ENCODE measurements at regions not wholly inside any gene's neighbourhood (a gene's known extent, or its start where the extent isn't known, plus 50 kb on each side); places are given as distances from the start of the nearest gene placed in this dataset.

GRCh38 chr1:94686882-94687281 is 133.3 kb upstream of the SLC44A3 start:
- no peak overlapping the region for H3K27ac ChIP-seq (ENCODE audit: low read length)
- no peaks in the 10 kb centered on the region for H3K36me3 ChIP-seq (ENCODE audit: control insufficient read depth in 2 of 2, insufficient read depth in 2 of 2, low read length in 2 of 2)
- H3K27me3 ChIP-seq (ENCODE audit: control insufficient read depth in 1 of 2, insufficient read depth in 2 of 2, low read length in 2 of 2) = no peaks in the 10 kb centered on the region
- no peak overlapping the region for H3K9ac ChIP-seq (ENCODE audit: low read length in 2 of 2)
- peaks cover 6% of the 10 kb centered on the region for H3K4me1 ChIP-seq (ENCODE audit: control insufficient read depth, insufficient read depth, low read length)
- no peak overlapping the region for H3K4me3 ChIP-seq (ENCODE audit: low read length in 2 of 2)
- no peaks in the 10 kb centered on the region for H3K9me3 ChIP-seq (ENCODE audit: control insufficient read depth in 2 of 2, low read length in 2 of 2)

DNA sequence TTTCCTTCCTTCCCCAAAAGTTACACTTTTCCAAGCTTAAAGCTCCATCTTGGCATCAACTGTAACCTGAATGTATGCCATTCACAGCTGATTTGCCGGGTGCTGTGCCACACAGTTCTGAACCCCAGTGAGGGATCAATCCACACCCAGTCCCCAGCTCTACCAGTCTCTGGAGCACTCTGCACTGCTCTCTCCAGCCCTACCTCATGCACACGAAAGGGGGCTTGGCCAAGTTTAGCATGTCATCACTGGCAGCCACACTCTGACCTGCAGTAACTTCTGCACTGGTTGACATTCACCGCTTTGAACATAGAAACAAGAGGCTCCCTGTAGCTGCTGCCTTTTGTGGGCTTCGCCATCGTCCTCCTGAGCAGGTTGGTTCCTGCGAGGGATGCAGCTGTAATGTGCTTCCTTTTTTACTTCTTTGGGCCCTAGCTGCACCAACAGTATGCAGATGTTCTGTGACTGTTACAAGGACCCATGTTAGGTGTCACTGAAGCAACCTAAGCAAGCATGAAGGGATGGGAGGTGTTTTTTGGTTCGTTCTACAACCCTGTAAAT is 135.4 kb upstream of the SLC44A3 start:
- Histone ChIP-seq H3K27me3 (ENCODE audit: control insufficient read depth in 1 of 2, insufficient read depth in 2 of 2, low read length in 2 of 2) (no peaks in the 10 kb centered on the region), H3K4me1 (ENCODE audit: control insufficient read depth, insufficient read depth, low read length) (peaks cover 3% of the 10 kb centered on the region), H3K36me3 (ENCODE audit: control insufficient read depth in 2 of 2, insufficient read depth in 2 of 2, low read length in 2 of 2) (no peaks in the 10 kb centered on the region), H3K9ac (ENCODE audit: low read length in 2 of 2) (no peak overlapping the region), H3K9me3 (ENCODE audit: control insufficient read depth in 2 of 2, low read length in 2 of 2) (no peaks in the 10 kb centered on the region), H3K4me3 (ENCODE audit: low read length in 2 of 2) (no peak overlapping the region), H3K27ac (ENCODE audit: low read length) (no peak overlapping the region)

DNA sequence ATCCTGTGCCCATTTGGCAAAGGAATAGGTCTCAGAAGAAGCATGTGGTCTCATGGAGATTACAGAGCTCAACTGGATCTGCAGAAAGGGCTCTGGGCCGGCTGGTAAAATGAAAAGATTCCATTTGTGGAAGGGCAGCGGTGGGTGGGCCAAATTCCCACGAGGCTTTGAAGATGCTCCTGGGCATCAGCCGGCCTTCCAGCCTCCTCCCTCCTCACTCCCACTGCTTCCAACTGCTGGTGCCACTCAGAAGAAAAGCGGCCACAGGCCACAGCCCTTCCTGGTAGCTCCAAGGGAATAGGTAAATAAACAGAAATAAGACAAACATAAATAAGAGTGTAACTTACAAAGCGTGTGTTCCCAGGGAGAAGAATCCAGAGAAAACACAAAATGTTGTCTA is 136.3 kb upstream of the SLC44A3 start:
- Histone ChIP-seq H3K9me3 (ENCODE audit: control insufficient read depth in 2 of 2, low read length in 2 of 2) (no peaks in the 10 kb centered on the region), H3K4me1 (ENCODE audit: control insufficient read depth, insufficient read depth, low read length) (peaks cover 3% of the 10 kb centered on the region), H3K9ac (ENCODE audit: low read length in 2 of 2) (no peak overlapping the region), H3K4me3 (ENCODE audit: low read length in 2 of 2) (no peak overlapping the region), H3K27ac (ENCODE audit: low read length) (no peak overlapping the region), H3K36me3 (ENCODE audit: control insufficient read depth in 2 of 2, insufficient read depth in 2 of 2, low read length in 2 of 2) (no peaks in the 10 kb centered on the region), H3K27me3 (ENCODE audit: control insufficient read depth in 1 of 2, insufficient read depth in 2 of 2, low read length in 2 of 2) (no peaks in the 10 kb centered on the region)

DNA sequence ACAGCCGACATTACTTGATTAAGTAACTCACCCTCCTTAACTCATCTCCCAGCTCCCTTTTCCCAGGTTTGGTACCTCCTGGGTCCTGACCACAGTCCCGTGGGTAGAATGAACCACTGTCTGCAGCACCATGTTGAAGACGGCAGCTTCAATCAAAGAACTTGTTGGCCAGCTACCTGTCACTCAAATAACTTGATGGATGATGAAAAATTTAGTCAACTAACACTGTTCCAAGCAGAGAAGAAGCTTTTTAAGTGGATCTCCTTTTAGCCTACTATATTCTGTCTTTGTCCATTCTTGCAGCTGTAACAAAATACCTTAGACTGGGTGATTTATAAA is 138.4 kb upstream of the F3 start:
- Histone ChIP-seq H3K27ac (ENCODE audit: low read length) (no peak overlapping the region), H3K9me3 (ENCODE audit: control insufficient read depth in 2 of 2, low read length in 2 of 2) (no peaks in the 10 kb centered on the region), H3K9ac (ENCODE audit: low read length in 2 of 2) (no peak overlapping the region)

GRCh38 chr1:94679332-94680038 is 137.9 kb upstream of the F3 start:
- Histone ChIP-seq H3K4me3 (ENCODE audit: low read length in 2 of 2) (no peak overlapping the region), H3K4me1 (ENCODE audit: control insufficient read depth, insufficient read depth, low read length) (no peaks in the 10 kb centered on the region), H3K9me3 (ENCODE audit: control insufficient read depth in 2 of 2, low read length in 2 of 2) (no peaks in the 10 kb centered on the region), H3K27ac (ENCODE audit: low read length) (no peak overlapping the region), H3K27me3 (ENCODE audit: control insufficient read depth in 1 of 2, insufficient read depth in 2 of 2, low read length in 2 of 2) (no peaks in the 10 kb centered on the region), H3K9ac (ENCODE audit: low read length in 2 of 2) (no peak overlapping the region), H3K36me3 (ENCODE audit: control insufficient read depth in 2 of 2, insufficient read depth in 2 of 2, low read length in 2 of 2) (no peaks in the 10 kb centered on the region)

More for the DNA sequence above, 138.4 kb upstream of the F3 start:
- Histone ChIP-seq H3K4me3 (ENCODE audit: low read length in 2 of 2) (no peak overlapping the region), H3K27me3 (ENCODE audit: control insufficient read depth in 1 of 2, insufficient read depth in 2 of 2, low read length in 2 of 2) (no peaks in the 10 kb centered on the region), H3K36me3 (ENCODE audit: control insufficient read depth in 2 of 2, insufficient read depth in 2 of 2, low read length in 2 of 2) (no peaks in the 10 kb centered on the region), H3K4me1 (ENCODE audit: control insufficient read depth, insufficient read depth, low read length) (no peaks in the 10 kb centered on the region)

DNA sequence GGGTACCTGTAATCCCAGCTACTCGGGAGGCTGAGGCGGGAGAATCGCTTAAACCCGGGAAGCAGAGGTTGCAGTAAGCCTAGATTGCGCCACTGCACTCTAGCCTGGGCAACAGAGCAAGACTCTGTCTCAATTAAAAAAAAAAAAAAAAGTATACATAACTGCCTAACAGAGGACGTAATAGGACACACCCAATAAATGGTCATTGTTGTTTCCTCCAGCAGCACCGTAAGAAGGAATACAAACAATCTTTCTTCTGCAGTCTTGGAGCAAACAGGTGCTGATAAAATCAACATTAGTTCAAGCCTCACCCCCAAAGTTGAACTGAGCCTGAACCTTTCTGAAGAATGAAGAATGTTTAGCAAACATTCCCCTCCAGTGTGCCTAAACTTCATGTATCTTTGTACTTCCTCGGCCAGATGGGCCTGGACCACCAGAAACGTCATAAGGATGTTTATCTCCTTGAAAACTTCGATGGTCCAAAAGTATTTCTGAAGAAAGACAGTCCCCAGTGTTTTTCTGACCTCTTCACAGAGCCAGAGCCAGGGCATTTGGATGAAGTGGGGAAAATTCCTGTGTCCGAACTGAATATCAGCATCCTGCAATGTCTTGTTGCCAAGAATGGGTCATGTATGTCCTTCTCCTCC is 136.8 kb upstream of the F3 start:
- Histone ChIP-seq H3K36me3 (ENCODE audit: control insufficient read depth in 2 of 2, insufficient read depth in 2 of 2, low read length in 2 of 2) (no peaks in the 10 kb centered on the region), H3K27ac (ENCODE audit: low read length) (no peak overlapping the region), H3K9me3 (ENCODE audit: control insufficient read depth in 2 of 2, low read length in 2 of 2) (no peaks in the 10 kb centered on the region), H3K4me3 (ENCODE audit: low read length in 2 of 2) (no peak overlapping the region), H3K27me3 (ENCODE audit: control insufficient read depth in 1 of 2, insufficient read depth in 2 of 2, low read length in 2 of 2) (no peaks in the 10 kb centered on the region), H3K4me1 (ENCODE audit: control insufficient read depth, insufficient read depth, low read length) (no peaks in the 10 kb centered on the region), H3K9ac (ENCODE audit: low read length in 2 of 2) (no peak overlapping the region)

- H3K27ac ChIP-seq (ENCODE audit: low read length) = no peak overlapping the region
Observed at GRCh38 chr1:94677714-94678113, 136.2 kb upstream of the F3 start.

DNA sequence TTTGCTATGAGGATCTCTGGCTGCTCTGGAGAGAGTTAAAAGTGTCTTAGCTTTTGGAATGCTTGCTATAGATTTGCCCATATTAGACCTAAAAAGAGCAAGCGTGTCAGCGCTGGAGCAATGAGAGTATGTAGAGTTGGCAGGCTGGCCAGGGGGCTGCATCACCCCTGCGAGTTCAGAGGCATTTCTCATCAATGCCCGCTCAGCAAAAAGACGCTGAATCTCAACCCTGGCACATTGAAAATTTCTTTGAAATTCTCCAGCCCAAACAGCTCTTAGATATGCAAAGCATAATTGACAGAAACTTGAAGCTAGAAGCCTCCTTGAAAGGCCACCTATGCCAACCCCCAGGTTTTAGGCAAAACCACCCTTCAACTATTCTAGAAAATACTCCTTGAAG is 135.5 kb upstream of the F3 start:
- Histone ChIP-seq H3K4me1 (ENCODE audit: control insufficient read depth, insufficient read depth, low read length) (no peaks in the 10 kb centered on the region), H3K9me3 (ENCODE audit: control insufficient read depth in 2 of 2, low read length in 2 of 2) (no peaks in the 10 kb centered on the region), H3K4me3 (ENCODE audit: low read length in 2 of 2) (no peak overlapping the region), H3K9ac (ENCODE audit: low read length in 2 of 2) (no peak overlapping the region), H3K27ac (ENCODE audit: low read length) (no peak overlapping the region), H3K27me3 (ENCODE audit: control insufficient read depth in 1 of 2, insufficient read depth in 2 of 2, low read length in 2 of 2) (no peaks in the 10 kb centered on the region), H3K36me3 (ENCODE audit: control insufficient read depth in 2 of 2, insufficient read depth in 2 of 2, low read length in 2 of 2) (no peaks in the 10 kb centered on the region)

More at GRCh38 chr1:94677714-94678113, 136.2 kb upstream of the F3 start:
- Histone ChIP-seq H3K9ac (ENCODE audit: low read length in 2 of 2) (no peak overlapping the region), H3K4me3 (ENCODE audit: low read length in 2 of 2) (no peak overlapping the region), H3K4me1 (ENCODE audit: control insufficient read depth, insufficient read depth, low read length) (no peaks in the 10 kb centered on the region), H3K27me3 (ENCODE audit: control insufficient read depth in 1 of 2, insufficient read depth in 2 of 2, low read length in 2 of 2) (no peaks in the 10 kb centered on the region), H3K36me3 (ENCODE audit: control insufficient read depth in 2 of 2, insufficient read depth in 2 of 2, low read length in 2 of 2) (no peaks in the 10 kb centered on the region), H3K9me3 (ENCODE audit: control insufficient read depth in 2 of 2, low read length in 2 of 2) (no peaks in the 10 kb centered on the region)

DNA sequence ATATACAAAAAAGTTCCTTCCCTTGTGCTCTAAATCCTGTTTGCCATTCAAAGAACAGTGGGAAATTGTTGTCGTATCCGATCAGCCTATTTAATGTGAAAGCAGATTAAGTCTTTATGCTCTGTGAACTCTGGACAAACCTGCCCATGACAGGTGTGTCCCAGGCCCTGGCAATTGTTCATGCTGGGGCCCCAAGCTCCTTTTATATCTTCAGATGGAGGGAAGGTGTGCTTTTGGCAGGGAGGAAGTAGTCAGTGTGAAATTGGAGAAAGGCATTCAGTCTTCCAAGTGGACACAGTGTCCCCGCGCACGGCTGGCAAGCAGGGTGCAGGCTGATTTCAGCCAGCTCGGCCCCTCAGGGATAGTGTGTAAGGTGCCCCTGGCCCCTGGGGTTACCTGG is 135.1 kb upstream of the F3 start:
- Histone ChIP-seq H3K4me3 (ENCODE audit: low read length in 2 of 2) (no peak overlapping the region), H3K27me3 (ENCODE audit: control insufficient read depth in 1 of 2, insufficient read depth in 2 of 2, low read length in 2 of 2) (no peaks in the 10 kb centered on the region), H3K9me3 (ENCODE audit: control insufficient read depth in 2 of 2, low read length in 2 of 2) (no peaks in the 10 kb centered on the region), H3K36me3 (ENCODE audit: control insufficient read depth in 2 of 2, insufficient read depth in 2 of 2, low read length in 2 of 2) (no peaks in the 10 kb centered on the region), H3K9ac (ENCODE audit: low read length in 2 of 2) (no peak overlapping the region), H3K4me1 (ENCODE audit: control insufficient read depth, insufficient read depth, low read length) (no peaks in the 10 kb centered on the region), H3K27ac (ENCODE audit: low read length) (no peak overlapping the region)

- no peaks in the 10 kb centered on the region for H3K27me3 ChIP-seq (ENCODE audit: control insufficient read depth in 1 of 2, insufficient read depth in 2 of 2, low read length in 2 of 2)
- H3K9ac ChIP-seq (ENCODE audit: low read length in 2 of 2) = no peak overlapping the region
- H3K4me1 ChIP-seq (ENCODE audit: control insufficient read depth, insufficient read depth, low read length) = no peaks in the 10 kb centered on the region
- H3K36me3 ChIP-seq (ENCODE audit: control insufficient read depth in 2 of 2, insufficient read depth in 2 of 2, low read length in 2 of 2) = no peaks in the 10 kb centered on the region
- no peak overlapping the region for H3K27ac ChIP-seq (ENCODE audit: low read length)
- H3K9me3 ChIP-seq (ENCODE audit: control insufficient read depth in 2 of 2, low read length in 2 of 2) = no peaks in the 10 kb centered on the region
- no peak overlapping the region for H3K4me3 ChIP-seq (ENCODE audit: low read length in 2 of 2)
Observed at GRCh38 chr1:94675373-94675772, 133.8 kb upstream of the F3 start.

GRCh38 chr1:94674876-94675275 is 133.3 kb upstream of the F3 start:
- H3K27ac ChIP-seq (ENCODE audit: low read length) = no peak overlapping the region
- H3K9ac ChIP-seq (ENCODE audit: low read length in 2 of 2) = no peak overlapping the region
- no peaks in the 10 kb centered on the region for H3K9me3 ChIP-seq (ENCODE audit: control insufficient read depth in 2 of 2, low read length in 2 of 2)
- H3K4me3 ChIP-seq (ENCODE audit: low read length in 2 of 2) = no peak overlapping the region
- H3K4me1 ChIP-seq (ENCODE audit: control insufficient read depth, insufficient read depth, low read length) = no peaks in the 10 kb centered on the region
- H3K36me3 ChIP-seq (ENCODE audit: control insufficient read depth in 2 of 2, insufficient read depth in 2 of 2, low read length in 2 of 2) = no peaks in the 10 kb centered on the region
- H3K27me3 ChIP-seq (ENCODE audit: control insufficient read depth in 1 of 2, insufficient read depth in 2 of 2, low read length in 2 of 2) = no peaks in the 10 kb centered on the region

Data from stomach smooth muscle (tissue), 2 donors.